AG04449 (cell line): ENCODE measurements at regions not wholly inside any gene's neighbourhood (a gene's known extent, or its start where the extent isn't known, plus 50 kb on each side); places are given as distances from the start of the nearest gene placed in this dataset.

ENCODE experiments used
- CTCF ChIA-PET: fragments of 350-600 bp; formaldehyde crosslinking; extraction: SDS; loops from one replicate; lab custom pipeline; 2021; ENCODE audit warnings: antibody characterized with exemption; lab: Yijun Ruan, JAX
- POLR2A ChIA-PET: fragments of 400-600, 350-600 bp; formaldehyde crosslinking; extraction: SDS; loops from one replicate; lab custom pipeline; 2020; ENCODE audit warnings: antibody characterized with exemption, inconsistent platforms; lab: Yijun Ruan, JAX
- DNase-seq: peaks from one replicate; pipeline ENCODE4 v3.0.0-alpha.2; 2010; ENCODE audit warnings: low read depth, low spot score
- H3K4me3 ChIP-seq: 2 replicates; pipeline ENCODE4 v1.5.1; 2011; ENCODE audit warnings: low read depth, mild to moderate bottlenecking, control low read depth, low read length
- CTCF ChIP-seq: IDR thresholded peaks from one replicate; pipeline ENCODE4 v1.5.1; 2011; ENCODE audit warnings: mild to moderate bottlenecking, moderate library complexity, low read length, control low read depth, inconsistent platforms; ENCODE audit not compliant: insufficient read depth; ENCODE audit errors: missing control alignments

GRCh38 chr12:83224012-83224411 is 537.3 kb downstream of the TMTC2 start:
- ChIA-PET CTCF (no interaction called here), POLR2A (no interaction called here)
- no peak for TF ChIP-seq CTCF
- no peak overlapping the region for H3K4me3 ChIP-seq
- no peak for DNase-seq

- POLR2A ChIA-PET: no interaction called here
- DNase-seq: no peak
- CTCF ChIA-PET: no interaction called here
Observed at GRCh38 chr12:83220774-83221173, 534.1 kb downstream of the TMTC2 start.

GRCh38 chr12:83216230-83216629 is 529.5 kb downstream of the TMTC2 start:
- no peak for TF ChIP-seq CTCF
- POLR2A ChIA-PET: no interaction called here
- CTCF ChIA-PET: no interaction called here
- H3K4me3 ChIP-seq: no peak overlapping the region
- no peak for DNase-seq

More at GRCh38 chr12:83220774-83221173, 534.1 kb downstream of the TMTC2 start:
- TF ChIP-seq CTCF: no peak
- H3K4me3 ChIP-seq: no peak overlapping the region

- no peak overlapping the region for H3K4me3 ChIP-seq
- TF ChIP-seq CTCF: no peak
- DNase-seq: no peak
- ChIA-PET CTCF (no interaction called here), POLR2A (no interaction called here)
Observed at GRCh38 chr12:83214185-83214584, 527.5 kb downstream of the TMTC2 start.

- CTCF ChIA-PET: no interaction called here
- TF ChIP-seq CTCF: no peak
- DNase-seq: no peak
- H3K4me3 ChIP-seq: no peak overlapping the region
- POLR2A ChIA-PET: no interaction called here
Observed at GRCh38 chr12:83210933-83211332, 524.2 kb downstream of the TMTC2 start.

- no peak for TF ChIP-seq CTCF
- ChIA-PET POLR2A (no interaction called here), CTCF (no interaction called here)
- no peak for DNase-seq
- H3K4me3 ChIP-seq: no peak overlapping the region
Observed at GRCh38 chr12:83199069-83199468, 512.4 kb downstream of the TMTC2 start.
